PFSK-1 (cell line): ENCODE measurements at regions not wholly inside any gene's neighbourhood (a gene's known extent, or its start where the extent isn't known, plus 50 kb on each side); places are given as distances from the start of the nearest gene placed in this dataset.

Experiments used
- POLR2AphosphoS5 ChIP-seq: IDR thresholded peaks from 2 replicates; pipeline ENCODE4 v1.6.1; 2012; ENCODE audit warnings: low read depth, mild to moderate bottlenecking, control low read depth, low read length, moderate library complexity
- REST ChIP-seq, 2 experiments: IDR thresholded peaks; 2 replicates each; pipeline versions ENCODE4 v1.6.1 to v1.8.0; 2011 to 2012; ENCODE audit warnings: low read depth in 2 of 2, low read length in 2 of 2, control low read depth in 1 of 2, inconsistent platforms in 1 of 2, mild to moderate bottlenecking in 1 of 2, moderate library complexity in 1 of 2; ENCODE audit not compliant: insufficient read depth in 1 of 2
- SIN3A ChIP-seq: IDR thresholded peaks from 2 replicates; pipeline ENCODE4 v1.6.1; 2012; ENCODE audit warnings: mild to moderate bottlenecking, low read length, moderate library complexity, borderline replicate concordance; ENCODE audit not compliant: insufficient read depth

GRCh38 chrX:52261463-52262194 lies 76.9 kb downstream of the MAGED4 start:
- TF ChIP-seq POLR2AphosphoS5 (peak; percentile 56), REST (IDR thresholded peaks at IDR 0.05; ENCODE audit: insufficient read depth in 1 of 2, low read depth in 2 of 2, low read length in 2 of 2) (no peak), SIN3A (no peak)
